SK-N-MC (cell line): ENCODE measurements at regions not wholly inside any gene's neighbourhood (a gene's known extent, or its start where the extent isn't known, plus 50 kb on each side); places are given as distances from the start of the nearest gene placed in this dataset.

ENCODE experiments used
- DNase-seq: peaks from one replicate; pipeline ENCODE4 v3.0.0-alpha.2; 2011; ENCODE audit warnings: low read depth, low spot score
- H3K27ac ChIP-seq: fragments of 200-600 bp; sonication (generic); 2 replicates; pipeline ENCODE4 v1.5.1; 2016; ENCODE audit warnings: mixed run types
- H3K36me3 ChIP-seq: fragments of 200-600 bp; sonication (generic); 2 replicates; pipeline ENCODE4 v1.6.1; 2017; ENCODE audit warnings: antibody characterized with exemption, low read length, mixed read lengths; ENCODE audit not compliant: insufficient read depth
- H3K4me3 ChIP-seq: fragments of 200-600 bp; sonication (generic); 2 replicates; pipeline ENCODE4 v1.5.1; 2016
- H3K9ac ChIP-seq: fragments of 200-600 bp; sonication (generic); 2 replicates; pipeline ENCODE4 v1.8.0; 2017; ENCODE audit warnings: mixed run types, mixed read lengths; ENCODE audit not compliant: insufficient read length
- H3K9me3 ChIP-seq: fragments of 200-600 bp; sonication (generic); 2 replicates; pipeline ENCODE4 v1.6.1; 2017; ENCODE audit warnings: low read depth, mild to moderate bottlenecking, antibody characterized with exemption, low read length, moderate library complexity, mixed read lengths
- EZH2 ChIP-seq: fragments of 200-600 bp; sonication (generic); IDR thresholded peaks from one replicate; pipeline ENCODE4 v1.6.1; 2017; ENCODE audit warnings: antibody characterized with exemption
- FOXP2 ChIP-seq: optimal IDR thresholded peaks from 2 replicates; pipeline ENCODE3; 2011; ENCODE audit warnings: mild to moderate bottlenecking, moderate library complexity; ENCODE audit not compliant: insufficient read depth; ENCODE audit errors: extremely low read length, control extremely low read depth
- POLR2AphosphoS5 ChIP-seq: IDR thresholded peaks from 2 replicates; pipeline ENCODE4 v1.6.1; 2012; ENCODE audit warnings: mild to moderate bottlenecking, low read depth, low read length, borderline replicate concordance

GRCh38 chr4:34009951-34010350 lies 2234.4 kb downstream of the ARAP2 start:
- Histone ChIP-seq H3K36me3 (no peaks in the 10 kb centered on the region), H3K27ac (no peak overlapping the region), H3K4me3 (no peak overlapping the region), H3K9me3 (no peaks in the 10 kb centered on the region), H3K9ac (no peak overlapping the region)
- DNase-seq: no peak
- TF ChIP-seq EZH2 (no peak), FOXP2 (no peak), POLR2AphosphoS5 (no peak)

- no peak overlapping the region for H3K27ac ChIP-seq
- no peaks in the 10 kb centered on the region for H3K36me3 ChIP-seq
- no peak for DNase-seq
- H3K9ac ChIP-seq: no peak overlapping the region
- H3K4me3 ChIP-seq: no peak overlapping the region
- no peak for TF ChIP-seq FOXP2
- no peak for TF ChIP-seq EZH2
- TF ChIP-seq POLR2AphosphoS5: no peak
- no peaks in the 10 kb centered on the region for H3K9me3 ChIP-seq
These were observed 2233.4 kb downstream of the ARAP2 start for GRCh38 chr4:34010751-34011519.

- TF ChIP-seq POLR2AphosphoS5 (no peak), EZH2 (no peak), FOXP2 (no peak)
- H3K9me3 ChIP-seq: no peaks in the 10 kb centered on the region
- no peaks in the 10 kb centered on the region for H3K36me3 ChIP-seq
- H3K27ac ChIP-seq: no peak overlapping the region
- no peak overlapping the region for H3K9ac ChIP-seq
- no peak for DNase-seq
- H3K4me3 ChIP-seq: no peak overlapping the region
These were observed 2209.1 kb downstream of the ARAP2 start for GRCh38 chr4:34035225-34035624.

- Histone ChIP-seq H3K4me3 (no peak overlapping the region), H3K9me3 (no peaks in the 10 kb centered on the region), H3K36me3 (no peaks in the 10 kb centered on the region), H3K9ac (no peak overlapping the region), H3K27ac (no peak overlapping the region)
- DNase-seq: no peak
- no peak for TF ChIP-seq EZH2
- no peak for TF ChIP-seq FOXP2
- no peak for TF ChIP-seq POLR2AphosphoS5
These were observed 2207.0 kb downstream of the ARAP2 start for GRCh38 chr4:34037280-34037679.

GRCh38 chr4:34039766-34040165 lies 2204.5 kb downstream of the ARAP2 start:
- TF ChIP-seq FOXP2 (no peak), EZH2 (no peak), POLR2AphosphoS5 (no peak)
- no peaks in the 10 kb centered on the region for H3K9me3 ChIP-seq
- H3K27ac ChIP-seq: no peak overlapping the region
- H3K9ac ChIP-seq: no peak overlapping the region
- H3K36me3 ChIP-seq: no peaks in the 10 kb centered on the region
- H3K4me3 ChIP-seq: no peak overlapping the region
- DNase-seq: no peak

GRCh38 chr4:34043131-34043530 lies 2201.2 kb downstream of the ARAP2 start:
- no peak for DNase-seq
- Histone ChIP-seq H3K9me3 (no peaks in the 10 kb centered on the region), H3K9ac (no peak overlapping the region), H3K27ac (no peak overlapping the region), H3K36me3 (no peaks in the 10 kb centered on the region), H3K4me3 (no peak overlapping the region)
- TF ChIP-seq POLR2AphosphoS5: no peak
- TF ChIP-seq FOXP2: no peak
- no peak for TF ChIP-seq EZH2

- TF ChIP-seq FOXP2: no peak
- no peak for TF ChIP-seq EZH2
- TF ChIP-seq POLR2AphosphoS5: no peak
- Histone ChIP-seq H3K36me3 (no peaks in the 10 kb centered on the region), H3K27ac (no peak overlapping the region), H3K9me3 (no peaks in the 10 kb centered on the region), H3K4me3 (no peak overlapping the region), H3K9ac (no peak overlapping the region)
- DNase-seq: no peak
These were observed 2197.7 kb downstream of the ARAP2 start for GRCh38 chr4:34046580-34046979.

GRCh38 chr4:34047363-34047762 lies 2197.0 kb downstream of the ARAP2 start:
- Histone ChIP-seq H3K9ac (no peak overlapping the region), H3K4me3 (no peak overlapping the region), H3K9me3 (no peaks in the 10 kb centered on the region), H3K27ac (no peak overlapping the region), H3K36me3 (no peaks in the 10 kb centered on the region)
- DNase-seq: no peak
- no peak for TF ChIP-seq EZH2
- no peak for TF ChIP-seq POLR2AphosphoS5
- no peak for TF ChIP-seq FOXP2

GRCh38 chr4:34066126-34066525 lies 2178.2 kb downstream of the ARAP2 start:
- no peak for DNase-seq
- Histone ChIP-seq H3K9ac (no peak overlapping the region), H3K27ac (no peak overlapping the region), H3K4me3 (no peak overlapping the region), H3K9me3 (no peaks in the 10 kb centered on the region), H3K36me3 (no peaks in the 10 kb centered on the region)
- TF ChIP-seq POLR2AphosphoS5 (no peak), EZH2 (no peak), FOXP2 (no peak)
